Keratinocyte (primary cell): ENCODE measurements at regions not wholly inside any gene's neighbourhood (a gene's known extent, or its start where the extent isn't known, plus 50 kb on each side); places are given as distances from the start of the nearest gene placed in this dataset.

Experiments
- DNase-seq: peaks from one replicate; pipeline ENCODE4 v3.0.0-alpha.2; 2011; ENCODE audit warnings: low read depth, missing footprints, low spot score
- FAIRE-seq: peaks from 2 replicates; lab custom pipeline; 2011; peaks lifted over from hg19 to GRCh38; lab: Jason Lieb, UNC
- H2AFZ ChIP-seq: 2 replicates; pipeline ENCODE4 v1.6.0; 2012; ENCODE audit warnings: low read length, control low read depth, inconsistent platforms; ENCODE audit not compliant: control insufficient read depth
- H3K27ac ChIP-seq: 2 replicates; pipeline ENCODE4 v1.5.1; 2011; ENCODE audit warnings: low read length; ENCODE audit not compliant: control insufficient read depth, insufficient read depth
- H3K27me3 ChIP-seq: 3 replicates; pipeline ENCODE4 v1.6.0; 2011; ENCODE audit warnings: low read length; ENCODE audit not compliant: control insufficient read depth, insufficient read depth; ENCODE audit errors: extremely low read depth
- H3K36me3 ChIP-seq, 2 experiments: 2 replicates in 1 of 2; 3 replicates in 1 of 2; pipeline ENCODE4 v1.5.1; 2011; ENCODE audit warnings: low read length in 2 of 2, mild to moderate bottlenecking in 1 of 2; ENCODE audit not compliant: control insufficient read depth in 2 of 2, insufficient read depth in 2 of 2; ENCODE audit errors: extremely low read depth in 1 of 2
- H3K4me1 ChIP-seq: 3 replicates; pipeline ENCODE4 v1.5.1; 2011; ENCODE audit warnings: low read length; ENCODE audit not compliant: control insufficient read depth, insufficient read depth; ENCODE audit errors: extremely low read depth
- H3K4me2 ChIP-seq: 3 replicates; pipeline ENCODE4 v1.6.0; 2011; ENCODE audit warnings: low read depth, low read length; ENCODE audit not compliant: control insufficient read depth, insufficient read depth; ENCODE audit errors: extremely low read depth
- H3K4me3 ChIP-seq, 3 experiments: fragments of 200-600 bp in 1 of 3; sonication (generic) in 1 of 3; 2 replicates in 2 of 3; 3 replicates in 1 of 3; pipeline ENCODE4 v1.5.1; 2011 to 2016; ENCODE audit warnings: low read length in 3 of 3, mild to moderate bottlenecking in 3 of 3, control low read depth in 2 of 3, inconsistent platforms in 1 of 3, low read depth in 1 of 3, mixed read lengths in 1 of 3, mixed run types in 1 of 3, moderate library complexity in 1 of 3; ENCODE audit not compliant: control insufficient read depth in 2 of 3, insufficient read depth in 2 of 3; ENCODE audit errors: extremely low read depth in 1 of 3
- H3K79me2 ChIP-seq: 2 replicates; pipeline ENCODE4 v1.6.0; 2012; ENCODE audit warnings: low read length; ENCODE audit not compliant: control insufficient read depth, insufficient read depth
- H3K9ac ChIP-seq: 3 replicates; pipeline ENCODE4 v1.6.0; 2011; ENCODE audit warnings: low read length; ENCODE audit not compliant: control insufficient read depth, insufficient read depth; ENCODE audit errors: extremely low read depth
- H3K9me1 ChIP-seq: 3 replicates; pipeline ENCODE4 v1.6.0; 2011; ENCODE audit warnings: low read length; ENCODE audit not compliant: control insufficient read depth, insufficient read depth; ENCODE audit errors: extremely low read depth
- H3K9me3 ChIP-seq: 2 replicates; pipeline ENCODE4 v1.5.1; 2012; ENCODE audit warnings: low read depth, low read length; ENCODE audit not compliant: control insufficient read depth
- H4K20me1 ChIP-seq: 3 replicates; pipeline ENCODE4 v1.6.0; 2011; ENCODE audit warnings: low read length; ENCODE audit not compliant: control insufficient read depth, insufficient read depth; ENCODE audit errors: extremely low read depth
- EZH2 ChIP-seq: IDR thresholded peaks from one replicate; pipeline ENCODE4 v1.6.1; 2012; ENCODE audit warnings: inconsistent platforms, mild to moderate bottlenecking, low read length, moderate library complexity
- dilution Hi-C: fragments of 300-500 bp; cut with MboI; formaldehyde crosslinking; loops from one replicate; pipeline ENCODE4 v1.7.0; 2020; ENCODE audit warnings: low sequenced_read_pairs; ENCODE audit not compliant: extremely low pct_ligation_motif_present
- TF ChIP-seq, protein P1 (sequence below), 3 experiments: IDR thresholded peaks in 1 of 3; conservative IDR thresholded peaks in 1 of 3; optimal IDR thresholded peaks in 1 of 3; 2 replicates in 2 of 3; 3 replicates in 1 of 3; pipeline versions ENCODE3 to v1.5.1; 2011; ENCODE audit warnings: low read length in 3 of 3, mild to moderate bottlenecking in 3 of 3, moderate library complexity in 2 of 3, control low read depth in 1 of 3, inconsistent platforms in 1 of 3; ENCODE audit not compliant: insufficient read depth in 2 of 3; ENCODE audit errors: extremely low read depth in 1 of 3

DNA sequence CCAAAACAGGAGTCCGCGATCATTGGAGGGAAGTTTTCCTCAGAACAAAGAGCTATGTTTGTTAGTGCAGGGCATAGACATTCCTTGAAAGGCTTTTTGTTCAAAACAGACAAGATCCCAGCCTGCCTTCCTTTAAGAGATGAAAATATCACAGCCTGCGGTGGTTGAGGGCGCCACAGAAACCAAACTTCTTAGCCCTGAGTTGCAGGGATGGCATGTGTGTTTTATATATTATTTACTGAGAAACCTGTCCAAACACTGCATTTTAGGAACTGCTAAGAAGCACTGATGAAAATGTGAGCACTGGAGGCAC, 57.5 kb upstream of the TMEM178A start:
- Histone ChIP-seq H2AFZ (no peak overlapping the region), H3K27ac (no peak overlapping the region), H4K20me1 (no peaks in the 10 kb centered on the region), H3K9me3 (no peaks in the 10 kb centered on the region), H3K79me2 (no peaks in the 10 kb centered on the region), H3K9me1 (no peaks in the 10 kb centered on the region), H3K4me1 (no peaks in the 10 kb centered on the region), H3K4me2 (no peak overlapping the region), H3K9ac (no peak overlapping the region), H3K4me3 (no peak overlapping the region), H3K36me3 (no peaks in the 10 kb centered on the region), H3K27me3 (peaks cover 8% of the 10 kb centered on the region)
- DNase-seq: no peak
- TF ChIP-seq EZH2: no peak
- TF ChIP-seq, protein P1, sequence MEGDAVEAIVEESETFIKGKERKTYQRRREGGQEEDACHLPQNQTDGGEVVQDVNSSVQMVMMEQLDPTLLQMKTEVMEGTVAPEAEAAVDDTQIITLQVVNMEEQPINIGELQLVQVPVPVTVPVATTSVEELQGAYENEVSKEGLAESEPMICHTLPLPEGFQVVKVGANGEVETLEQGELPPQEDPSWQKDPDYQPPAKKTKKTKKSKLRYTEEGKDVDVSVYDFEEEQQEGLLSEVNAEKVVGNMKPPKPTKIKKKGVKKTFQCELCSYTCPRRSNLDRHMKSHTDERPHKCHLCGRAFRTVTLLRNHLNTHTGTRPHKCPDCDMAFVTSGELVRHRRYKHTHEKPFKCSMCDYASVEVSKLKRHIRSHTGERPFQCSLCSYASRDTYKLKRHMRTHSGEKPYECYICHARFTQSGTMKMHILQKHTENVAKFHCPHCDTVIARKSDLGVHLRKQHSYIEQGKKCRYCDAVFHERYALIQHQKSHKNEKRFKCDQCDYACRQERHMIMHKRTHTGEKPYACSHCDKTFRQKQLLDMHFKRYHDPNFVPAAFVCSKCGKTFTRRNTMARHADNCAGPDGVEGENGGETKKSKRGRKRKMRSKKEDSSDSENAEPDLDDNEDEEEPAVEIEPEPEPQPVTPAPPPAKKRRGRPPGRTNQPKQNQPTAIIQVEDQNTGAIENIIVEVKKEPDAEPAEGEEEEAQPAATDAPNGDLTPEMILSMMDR (optimal IDR thresholded peaks at IDR 0.05 in 1 of 3, IDR thresholded peaks at IDR 0.05 in 1 of 3, conservative IDR thresholded peaks at IDR 0.05 in 1 of 3; ENCODE audit: extremely low read depth in 1 of 3, insufficient read depth in 2 of 3, low read length in 3 of 3): no peak
- dilution Hi-C loops: no loop called here
- FAIRE-seq: no peak

DNA sequence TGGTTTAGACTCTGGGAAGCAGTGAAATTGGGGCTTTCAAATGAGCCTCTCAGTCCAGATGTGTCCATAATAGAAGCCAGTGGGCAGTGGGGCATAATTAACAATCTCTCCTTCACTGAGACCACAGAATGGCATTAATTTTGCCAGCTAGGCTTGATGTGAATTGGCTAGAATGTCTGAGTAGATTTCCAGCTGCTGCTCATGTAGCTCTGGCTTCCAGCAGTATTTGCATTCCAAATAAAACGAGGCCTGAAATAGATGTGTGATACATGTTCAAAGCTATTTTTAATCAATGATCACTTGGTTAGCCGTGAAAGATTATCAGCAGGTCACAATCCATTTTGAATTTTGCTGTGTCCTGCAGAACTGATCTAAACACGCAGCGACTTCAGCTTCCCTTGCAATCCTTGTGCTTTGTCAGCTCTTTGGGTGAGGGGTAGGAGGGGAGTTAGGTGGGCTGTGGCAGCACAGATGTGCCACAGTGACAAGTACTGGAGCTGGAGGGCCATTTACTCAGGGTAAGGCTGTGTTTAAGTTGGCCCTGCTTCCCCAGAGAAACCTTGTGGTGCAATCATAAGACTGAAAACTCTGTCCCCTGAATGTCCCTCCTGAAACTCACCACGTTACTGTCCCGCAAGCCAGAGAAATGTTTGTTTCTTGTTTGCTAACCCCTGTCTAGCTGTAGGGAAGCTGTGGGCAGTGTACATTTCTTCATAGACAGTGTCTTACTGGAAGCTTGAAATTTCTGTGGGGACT, 56.9 kb upstream of the TMEM178A start:
- H3K9me1 ChIP-seq: no peaks in the 10 kb centered on the region
- no peaks in the 10 kb centered on the region for H4K20me1 ChIP-seq
- DNase-seq: no peak
- peaks cover 8% of the 10 kb centered on the region for H3K27me3 ChIP-seq
- TF ChIP-seq EZH2: no peak
- TF ChIP-seq, protein P1 (optimal IDR thresholded peaks at IDR 0.05 in 1 of 3, IDR thresholded peaks at IDR 0.05 in 1 of 3, conservative IDR thresholded peaks at IDR 0.05 in 1 of 3; ENCODE audit: extremely low read depth in 1 of 3, insufficient read depth in 2 of 3, low read length in 3 of 3): no peak
- H3K79me2 ChIP-seq: no peaks in the 10 kb centered on the region
- no peaks in the 10 kb centered on the region for H3K36me3 ChIP-seq
- dilution Hi-C loops: no loop called here
- H3K9ac ChIP-seq: no peak overlapping the region
- H3K27ac ChIP-seq: no peak overlapping the region
- FAIRE-seq: no peak
- H3K4me1 ChIP-seq: no peaks in the 10 kb centered on the region
- no peak overlapping the region for H3K4me3 ChIP-seq
- H3K9me3 ChIP-seq: no peaks in the 10 kb centered on the region
- no peak overlapping the region for H2AFZ ChIP-seq
- no peak overlapping the region for H3K4me2 ChIP-seq
